Central memory CD4-positive, alpha-beta T cell (primary cell): ENCODE measurements at regions not wholly inside any gene's neighbourhood (a gene's known extent, or its start where the extent isn't known, plus 50 kb on each side); places are given as distances from the start of the nearest gene placed in this dataset.

Experiments used
- DNase-seq: peaks from one replicate; pipeline ENCODE4 v3.0.0; 2022

- DNase-seq, result no peak
Measured at GRCh38 chr3:18770800-18771199, 345.7 kb upstream of the SATB1 start.

DNA sequence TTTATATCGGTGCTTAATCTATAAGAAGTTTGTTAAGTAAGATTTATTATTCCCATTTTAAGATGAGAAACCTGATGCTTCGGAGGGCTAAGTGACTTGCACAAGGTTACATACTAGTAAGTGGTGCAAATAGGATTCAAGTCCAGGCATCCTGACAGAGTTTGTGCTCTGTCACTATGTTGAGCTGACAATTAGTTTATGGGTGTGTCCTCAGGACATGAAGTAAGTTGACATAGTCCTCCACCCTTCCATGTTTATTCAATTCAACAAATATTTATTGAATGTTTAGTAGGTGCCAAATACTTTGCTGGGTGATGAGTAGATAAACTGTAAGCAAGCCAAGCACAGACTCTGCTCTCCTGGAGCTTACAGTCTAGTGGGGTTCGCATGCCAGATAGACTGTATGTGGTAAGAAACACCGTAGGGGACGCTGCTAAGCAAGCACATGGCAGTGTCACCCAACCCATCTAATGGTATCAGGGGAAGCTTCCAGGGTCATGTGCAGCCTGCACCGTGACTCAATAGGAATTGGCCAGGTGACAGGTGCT is 342.7 kb upstream of the SATB1 start:
- DNase-seq, result no peak

DNA sequence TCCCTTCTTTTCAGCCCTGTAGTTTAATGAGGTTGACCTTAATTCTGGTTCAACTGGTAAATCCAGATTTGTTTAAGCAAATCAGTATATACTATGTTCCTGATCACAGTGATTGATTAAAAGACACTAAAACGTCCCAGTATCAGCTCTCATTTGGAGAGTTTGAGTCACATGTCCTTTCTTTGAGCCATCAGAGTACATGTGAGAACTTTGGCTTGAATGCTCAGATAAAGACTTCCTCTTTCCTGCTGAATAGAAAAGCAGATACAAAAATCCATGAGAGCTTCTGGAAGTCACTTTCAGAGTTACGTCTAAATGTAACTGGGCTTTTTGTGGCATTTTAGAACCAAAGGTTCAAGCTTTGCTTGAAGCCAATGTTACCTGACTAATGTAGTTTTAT is 341.8 kb upstream of the SATB1 start:
- DNase-seq, result no peak

GRCh38 chr3:18765662-18766061 is 340.5 kb upstream of the SATB1 start:
- DNase-seq, result no peak

GRCh38 chr3:18765161-18765560 is 340.0 kb upstream of the SATB1 start:
- DNase-seq, result no peak

DNA sequence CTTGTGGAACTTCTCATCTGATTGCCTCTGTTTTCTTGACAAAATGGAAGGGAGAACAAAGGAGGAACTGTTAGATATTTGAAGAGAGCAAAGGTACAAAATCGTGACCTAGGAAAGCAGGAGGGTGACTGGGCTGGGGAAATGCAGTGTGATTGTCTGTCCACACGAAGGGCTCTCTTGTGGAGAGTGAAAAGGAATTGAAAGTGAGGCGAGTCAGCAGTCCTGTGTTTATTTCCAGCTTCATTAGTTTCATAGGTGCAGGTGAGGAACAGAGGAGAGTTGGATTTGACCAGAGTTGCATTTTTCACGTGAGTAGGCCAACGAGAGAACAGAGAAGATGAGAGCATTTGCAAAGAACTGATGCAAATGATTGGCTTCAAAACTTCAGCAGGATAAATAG is 336.4 kb upstream of the SATB1 start:
- DNase-seq, result no peak

DNA sequence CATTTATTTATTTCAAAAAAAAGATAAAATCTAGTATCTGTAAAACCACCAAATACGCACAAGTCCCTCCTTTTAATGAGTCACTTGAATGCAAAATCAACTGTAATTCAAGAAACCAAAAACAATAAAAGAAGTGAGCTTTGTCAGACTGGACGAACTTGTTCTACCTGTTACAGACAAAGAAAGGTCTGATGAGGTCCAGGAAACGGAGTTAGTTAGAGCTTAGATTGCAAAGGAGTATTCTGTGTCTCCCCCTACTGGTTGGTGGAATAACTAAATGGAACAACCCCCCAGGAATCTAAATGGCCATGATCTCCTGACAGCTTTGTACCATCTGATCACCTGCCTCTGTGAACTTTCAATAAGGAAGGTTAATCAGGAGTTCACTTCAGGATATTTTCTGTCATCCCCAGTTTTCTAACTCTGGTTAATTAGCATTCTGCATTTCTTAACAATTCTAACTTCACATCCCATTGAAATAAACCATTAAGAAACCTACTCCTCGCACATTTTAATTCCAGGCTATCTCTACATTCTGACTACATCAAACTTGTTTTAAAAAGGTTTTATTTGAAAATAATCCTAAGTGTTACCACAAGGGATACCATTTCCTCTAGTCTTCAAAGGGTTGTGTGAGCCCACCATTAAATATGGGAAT is 333.0 kb upstream of the SATB1 start:
- DNase-seq, result peak; percentile 75

GRCh38 chr3:18757476-18757875 is 332.3 kb upstream of the SATB1 start:
- no peak for DNase-seq

- no peak for DNase-seq
Measured at GRCh38 chr3:18752273-18752934, 327.3 kb upstream of the SATB1 start.

GRCh38 chr3:18751514-18751913 is 326.4 kb upstream of the SATB1 start:
- no peak for DNase-seq

GRCh38 chr3:18747383-18747782 is 322.2 kb upstream of the SATB1 start:
- DNase-seq, result no peak

DNA sequence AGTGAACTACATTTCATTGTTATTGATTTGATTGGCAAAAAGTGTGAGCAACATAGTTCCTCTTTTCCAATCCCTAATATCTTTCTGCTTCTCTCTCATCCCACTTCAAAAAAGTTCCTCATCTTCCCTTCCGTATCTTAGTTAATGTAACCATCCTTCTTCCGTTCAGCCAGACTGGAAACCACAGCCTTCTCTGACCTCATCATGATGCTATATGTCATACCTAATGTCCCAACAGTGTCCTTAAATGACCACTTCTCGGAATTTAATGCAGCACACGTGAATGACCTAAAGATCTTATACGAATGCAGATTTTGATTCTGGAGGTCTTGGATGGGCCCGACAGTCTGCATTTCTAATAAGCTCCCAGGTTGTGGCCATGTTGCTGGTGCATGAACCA is 320.3 kb upstream of the SATB1 start:
- DNase-seq, result no peak

GRCh38 chr3:18744472-18744871 is 319.3 kb upstream of the SATB1 start:
- no peak for DNase-seq

DNA sequence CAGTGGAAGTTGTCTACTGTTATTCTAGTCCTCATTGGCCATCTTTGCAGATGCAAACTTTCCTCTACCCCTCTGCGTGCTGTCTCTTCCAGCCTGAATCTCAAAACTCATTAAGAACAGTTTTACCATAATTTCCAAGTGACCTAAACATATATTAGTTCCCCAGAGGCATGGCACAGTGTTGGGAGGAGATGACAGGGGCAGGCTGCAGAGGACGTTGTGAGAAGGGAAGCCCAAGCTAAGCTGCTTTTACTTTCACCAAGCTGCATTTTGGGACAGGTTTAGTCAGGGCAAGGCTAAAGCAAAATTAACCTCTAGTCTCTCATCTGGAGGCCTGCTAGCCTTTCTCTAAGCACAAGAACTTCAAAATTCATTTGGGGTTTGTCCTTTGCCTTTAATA is 318.6 kb upstream of the SATB1 start:
- no peak for DNase-seq

- peak; percentile 83 for DNase-seq
Measured at GRCh38 chr3:18740631-18741583, 315.8 kb upstream of the SATB1 start.

DNA sequence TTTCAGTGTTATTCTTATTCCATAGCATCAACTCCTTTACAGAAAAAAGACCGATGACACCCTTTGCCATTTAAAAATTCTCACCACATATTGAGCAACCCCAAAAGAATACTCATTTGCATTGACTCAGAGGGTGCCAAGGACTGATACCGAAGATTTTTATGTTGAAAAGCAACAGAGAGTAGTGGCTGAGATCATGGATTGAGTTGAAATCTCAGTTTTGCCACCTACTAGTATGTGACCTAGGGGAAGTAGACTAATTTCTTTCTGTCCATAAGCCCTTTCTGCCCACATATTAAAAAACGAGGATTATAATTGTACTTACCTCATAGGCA is 313.9 kb upstream of the SATB1 start:
- no peak for DNase-seq

DNA sequence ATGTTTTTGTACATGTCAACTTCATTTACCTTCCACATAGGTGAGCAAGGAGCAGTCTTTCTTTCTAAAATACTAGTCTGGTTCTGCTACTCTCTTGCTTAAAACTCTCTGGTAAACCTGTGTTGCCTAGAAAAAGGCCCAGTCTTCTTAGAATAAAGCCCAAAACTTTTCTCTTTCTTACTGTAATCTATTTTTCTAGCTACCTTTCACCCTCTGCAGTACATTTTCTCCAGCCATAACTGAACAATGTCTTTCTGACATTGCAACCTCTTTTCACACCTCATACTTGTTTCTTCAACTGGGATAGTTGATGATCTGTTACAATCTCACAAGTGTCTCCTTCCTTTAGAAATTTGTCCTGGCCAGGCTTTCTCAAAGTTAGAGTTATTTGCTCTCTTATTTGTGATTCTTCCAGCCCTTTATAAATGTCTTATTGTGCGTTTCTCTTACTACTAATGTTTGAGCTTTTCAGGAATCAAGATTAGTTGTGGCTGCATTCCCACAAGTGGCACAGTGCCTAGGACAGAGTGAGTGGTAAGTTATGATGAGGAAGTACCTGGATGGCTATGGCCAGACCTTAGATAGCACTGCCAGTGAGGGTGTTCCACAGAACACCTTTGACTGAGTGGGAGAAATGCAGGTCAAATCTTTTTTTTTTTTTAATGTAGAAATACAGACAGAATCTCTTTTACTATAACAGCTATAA is 313.4 kb upstream of the SATB1 start:
- no peak for DNase-seq

GRCh38 chr3:18735005-18735404 is 309.9 kb upstream of the SATB1 start:
- DNase-seq, result no peak

GRCh38 chr3:18734309-18734708 is 309.2 kb upstream of the SATB1 start:
- no peak for DNase-seq

- DNase-seq, result no peak
Measured at GRCh38 chr3:18732474-18732873, 307.3 kb upstream of the SATB1 start.

GRCh38 chr3:18730491-18730890 is 305.4 kb upstream of the SATB1 start:
- DNase-seq, result no peak

DNA sequence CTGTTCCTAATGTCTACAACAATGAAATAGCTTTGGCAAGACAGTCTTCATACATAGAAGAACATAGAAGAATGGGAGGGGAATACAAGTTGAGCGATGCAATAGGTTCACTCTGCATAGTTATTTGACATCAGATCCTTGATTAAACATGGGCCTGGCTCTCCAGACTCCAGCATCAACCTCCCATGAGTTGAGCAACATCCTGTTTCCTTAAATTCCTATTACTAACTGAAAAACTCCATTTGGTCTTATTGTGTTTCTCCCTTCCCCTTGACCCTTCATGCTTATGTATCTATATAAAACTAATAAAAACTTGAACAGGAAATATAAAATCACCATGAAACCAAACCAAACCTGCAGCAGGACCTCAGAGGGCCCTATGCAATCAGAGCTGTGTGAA is 304.5 kb upstream of the SATB1 start:
- no peak for DNase-seq
